ENCODE measurements at regions not wholly inside any gene's neighbourhood (a gene's known extent, or its start where the extent isn't known, plus 50 kb on each side); places are given as distances from the start of the nearest gene placed in this dataset.

DNA sequence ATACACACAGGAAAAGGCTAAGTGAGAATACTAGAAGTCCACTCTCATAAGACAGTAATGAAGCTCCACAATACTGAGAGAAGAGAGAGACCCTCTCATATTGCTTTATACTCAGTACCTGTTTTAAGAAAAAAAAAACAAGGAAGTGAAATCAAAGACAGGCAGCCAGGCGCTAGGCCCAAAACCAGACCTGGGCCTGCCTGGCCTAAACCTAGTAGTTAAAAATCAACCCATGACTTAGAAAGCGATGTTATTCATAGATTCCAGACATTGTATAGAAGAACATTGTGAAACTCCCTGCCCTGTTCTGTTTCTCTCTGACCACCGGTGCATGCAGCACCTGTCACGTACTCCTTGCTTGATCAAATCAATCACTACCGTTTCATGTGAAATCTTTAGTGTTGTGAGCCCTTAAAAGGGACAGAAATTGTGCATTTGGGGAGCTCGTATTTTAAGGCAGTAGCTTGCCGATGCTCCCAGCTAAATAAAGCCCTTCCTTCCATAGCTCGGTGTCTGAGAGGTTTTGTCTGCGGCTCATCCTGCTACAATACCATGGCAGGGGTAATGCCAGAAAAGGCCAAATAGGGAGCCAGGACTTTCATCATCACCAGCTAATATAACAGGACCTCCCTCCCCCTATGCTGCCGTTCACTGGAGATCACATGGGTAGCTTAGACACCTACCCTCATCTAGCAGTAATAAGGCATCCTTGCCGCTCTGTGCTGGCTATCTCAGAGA lies 1294.1 kb downstream of the NSUN3 start:
- DNase-seq (ENCODE audit: low spot score) = no peak

DNA sequence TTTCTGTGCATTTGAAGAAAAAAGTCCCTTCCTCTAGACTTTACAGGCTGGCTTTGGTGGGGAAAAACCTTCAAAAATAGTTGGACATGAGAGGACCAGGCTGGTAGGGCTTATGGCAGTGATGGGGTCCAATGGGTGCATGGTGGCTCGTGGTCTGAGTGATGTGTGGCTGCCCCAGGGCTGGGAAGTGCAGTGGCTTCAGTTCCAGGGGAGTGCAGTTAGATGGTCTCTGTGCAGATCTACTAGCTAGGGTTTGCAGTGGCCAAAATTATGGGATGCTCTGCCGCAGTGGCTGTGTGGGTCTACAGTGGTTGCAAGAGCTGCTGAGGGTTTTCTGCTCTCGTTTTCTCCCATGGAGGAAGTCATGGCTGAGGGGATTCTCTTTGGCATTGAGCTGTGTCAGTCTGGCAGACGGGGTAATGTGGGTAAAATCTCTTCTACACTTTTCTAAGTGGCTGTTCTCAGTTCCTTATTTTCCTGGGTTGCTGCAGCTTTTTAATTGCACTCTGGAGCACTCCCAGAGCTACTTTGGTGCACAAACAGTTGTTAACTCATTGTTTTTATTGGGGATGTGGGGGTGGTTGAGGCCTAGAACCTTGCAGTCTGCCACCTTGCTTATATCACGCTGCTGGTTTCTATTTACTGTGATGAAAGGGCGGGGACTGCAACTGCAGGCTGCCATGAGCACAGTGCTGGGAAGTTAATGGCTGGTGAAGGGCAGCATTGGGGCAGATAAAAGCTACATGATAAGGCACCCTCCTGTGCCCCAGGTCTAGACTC lies 1324.6 kb downstream of the NSUN3 start:
- no peak for DNase-seq (ENCODE audit: low spot score)

DNA sequence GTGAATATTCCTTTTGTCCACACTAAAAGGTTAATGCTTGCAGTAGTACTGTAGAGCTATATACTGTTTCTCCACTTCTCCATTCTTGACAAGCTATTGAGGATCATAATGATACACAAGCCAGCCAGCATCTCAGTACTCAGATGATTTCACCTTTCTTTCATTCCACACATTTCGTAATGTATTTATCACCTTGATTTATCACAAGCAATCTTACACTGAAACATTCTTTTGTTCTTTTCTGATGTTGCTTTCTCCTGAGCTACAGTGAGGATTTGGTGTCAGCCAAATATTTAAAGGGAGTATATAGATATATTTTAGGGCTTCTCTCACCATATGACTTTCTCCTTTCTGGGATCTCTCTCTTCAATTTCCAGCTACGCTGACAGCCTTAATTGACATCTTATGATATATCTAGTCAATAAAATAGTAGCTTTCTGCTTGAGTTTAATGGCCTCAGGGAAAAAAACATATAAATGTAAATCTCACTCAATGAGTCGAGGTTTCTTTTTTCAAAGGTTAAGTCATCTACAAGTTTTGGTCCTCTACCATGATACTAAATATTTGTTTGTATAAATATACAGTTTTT lies 1327.0 kb downstream of the NSUN3 start:
- DNase-seq (ENCODE audit: low spot score) = no peak

DNA sequence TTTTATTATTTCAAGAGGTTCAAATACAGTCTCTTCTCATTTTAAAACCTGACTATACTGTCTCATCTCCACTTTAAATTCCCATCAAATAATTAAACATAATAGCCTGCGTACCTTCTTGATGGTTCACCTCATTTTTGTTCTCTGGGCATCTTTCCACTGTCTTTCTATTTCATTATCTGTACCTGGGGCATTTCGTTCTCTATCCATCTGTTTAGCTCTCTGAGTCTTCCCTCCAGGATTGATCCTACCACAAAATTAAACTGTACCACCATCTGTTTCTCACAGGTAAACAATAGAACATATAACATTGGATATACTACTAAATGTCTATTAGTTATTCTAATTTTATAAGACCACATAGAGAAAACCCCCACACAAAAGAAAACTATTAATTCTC lies 1331.4 kb downstream of the NSUN3 start:
- no peak for DNase-seq (ENCODE audit: low spot score)

DNA sequence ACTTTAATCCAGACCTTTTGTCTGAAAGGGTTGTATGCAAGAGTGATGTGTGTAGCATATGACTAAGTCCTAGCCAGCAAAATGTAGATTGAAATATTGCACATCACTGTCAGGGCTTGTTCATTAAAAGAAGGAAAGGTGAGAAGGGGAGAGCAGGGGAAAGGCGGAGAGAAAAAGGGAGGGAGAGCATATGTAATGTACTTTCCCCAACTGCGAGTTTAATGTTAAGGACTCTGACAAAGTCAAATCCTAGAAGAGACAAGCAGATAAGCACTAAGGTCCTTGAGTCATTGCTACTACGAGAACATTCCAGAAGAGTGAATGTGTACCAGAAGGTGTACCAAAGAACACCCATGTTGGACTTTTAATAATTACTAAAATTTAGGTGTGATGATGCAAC lies 1336.7 kb downstream of the NSUN3 start:
- DNase-seq (ENCODE audit: low spot score) = no peak

DNA sequence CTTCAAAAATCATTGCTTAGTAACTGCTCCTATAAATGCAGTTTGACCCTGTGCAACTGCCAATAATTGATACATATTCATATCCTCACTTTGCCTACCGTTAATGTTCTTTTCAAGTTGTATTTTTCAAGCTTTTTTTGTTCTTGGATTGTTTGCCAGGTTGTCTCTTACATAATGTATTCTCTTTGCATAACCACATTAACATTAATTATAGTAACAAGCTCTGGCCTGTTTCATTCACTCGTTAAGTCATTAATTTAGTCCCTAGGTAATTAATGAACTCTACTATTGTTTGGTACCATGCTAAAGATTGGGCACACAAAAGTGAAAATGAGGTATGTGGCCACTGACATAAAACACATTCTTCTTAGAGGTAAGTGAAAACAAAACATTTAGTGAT lies 1338.8 kb downstream of the NSUN3 start:
- no peak for DNase-seq (ENCODE audit: low spot score)

DNA sequence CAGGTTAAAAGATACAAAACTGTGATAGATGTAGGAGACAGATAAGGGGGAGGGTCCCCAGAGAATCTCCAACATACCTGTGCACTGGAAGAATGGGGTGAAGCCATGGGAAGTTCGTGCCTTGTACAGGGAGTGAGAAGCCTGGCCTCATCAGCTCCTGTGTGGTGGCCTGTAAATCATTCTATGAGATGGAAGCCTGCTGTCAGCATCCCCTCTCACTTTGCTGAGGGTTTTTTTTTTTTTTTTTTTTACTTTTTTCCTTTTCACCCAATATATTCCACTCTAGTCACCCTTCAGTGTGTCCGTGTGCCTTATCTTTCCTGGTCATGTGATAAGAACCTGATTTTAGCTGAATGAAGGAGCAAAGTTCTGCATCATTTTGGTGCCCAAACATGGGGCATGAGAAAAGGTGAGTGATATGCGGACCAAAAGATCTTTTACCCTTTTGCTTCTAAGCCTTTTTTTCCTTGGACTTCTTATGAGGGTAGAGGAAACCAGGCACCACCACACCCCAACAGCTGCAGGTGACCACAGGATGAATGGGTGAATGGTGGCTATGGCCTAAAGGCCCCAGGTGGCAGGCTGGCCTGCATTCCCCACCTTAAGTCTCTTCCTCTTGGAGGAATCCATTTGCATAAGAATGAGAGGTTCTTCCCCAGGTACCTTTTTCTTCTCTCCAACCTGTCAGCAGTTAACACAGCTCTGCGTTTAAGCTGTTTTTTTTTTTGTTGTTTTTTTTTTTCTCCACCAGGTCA lies 1345.0 kb downstream of the NSUN3 start:
- DNase-seq (ENCODE audit: low spot score) = no peak

DNA sequence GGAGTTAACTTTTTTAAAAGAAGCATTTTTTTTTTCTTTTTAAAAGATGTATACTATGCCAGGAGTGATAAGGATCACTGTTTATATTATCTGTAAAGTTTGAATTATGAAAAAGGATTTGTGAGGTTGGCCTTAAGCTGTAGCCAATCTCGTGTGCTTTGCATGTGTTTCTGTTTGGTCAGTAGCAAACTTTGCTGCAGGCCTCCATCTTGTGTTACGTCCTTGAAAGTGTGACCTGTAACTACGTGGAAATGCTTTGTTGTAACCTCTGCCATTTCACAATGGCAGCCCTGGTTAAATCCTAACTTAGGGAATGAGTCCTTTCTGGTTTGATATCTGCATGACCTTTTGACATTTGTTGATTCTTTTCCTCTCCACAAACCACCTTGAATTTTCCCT lies 1345.6 kb downstream of the NSUN3 start:
- no peak for DNase-seq (ENCODE audit: low spot score)

DNA sequence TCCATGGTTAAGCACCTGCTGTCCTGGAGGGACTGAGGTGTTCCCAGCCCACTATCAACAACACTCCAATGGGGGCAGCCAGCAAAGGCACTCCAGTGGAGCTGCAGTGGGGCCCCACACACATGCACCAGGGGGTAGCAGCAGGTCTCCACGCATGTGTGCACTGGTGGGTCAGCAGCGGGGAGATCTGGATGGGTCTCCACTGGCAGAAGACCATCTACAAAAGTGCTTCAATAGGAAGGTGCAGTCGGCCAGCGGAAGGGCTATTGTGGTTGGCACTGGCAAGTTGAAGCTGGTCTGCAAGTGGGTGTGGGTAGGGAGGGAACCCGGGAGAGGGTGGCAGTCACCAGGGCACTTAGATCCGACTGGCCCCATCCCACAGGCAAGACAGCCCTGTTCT lies 1355.4 kb downstream of the NSUN3 start:
- no peak for DNase-seq (ENCODE audit: low spot score)

DNA sequence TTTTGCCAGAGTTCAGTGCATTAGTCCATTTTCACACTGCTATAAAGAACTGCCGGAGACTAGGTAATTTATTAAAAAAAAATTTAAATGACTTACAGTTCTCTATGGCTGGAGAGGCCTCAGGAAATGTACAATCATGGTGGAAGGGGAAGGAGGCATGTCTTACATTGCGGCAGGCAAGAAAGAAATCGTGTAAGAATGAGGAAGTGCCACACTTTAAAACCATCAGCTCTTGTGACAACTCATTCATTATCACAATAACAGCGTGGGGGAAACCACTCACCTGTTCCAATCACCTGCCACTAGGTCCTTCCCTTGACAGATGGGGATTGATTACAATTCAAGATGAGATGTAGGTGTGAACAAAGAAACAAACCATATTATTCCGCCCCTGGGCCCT lies 1361.4 kb downstream of the NSUN3 start:
- no peak for DNase-seq (ENCODE audit: low spot score)

DNA sequence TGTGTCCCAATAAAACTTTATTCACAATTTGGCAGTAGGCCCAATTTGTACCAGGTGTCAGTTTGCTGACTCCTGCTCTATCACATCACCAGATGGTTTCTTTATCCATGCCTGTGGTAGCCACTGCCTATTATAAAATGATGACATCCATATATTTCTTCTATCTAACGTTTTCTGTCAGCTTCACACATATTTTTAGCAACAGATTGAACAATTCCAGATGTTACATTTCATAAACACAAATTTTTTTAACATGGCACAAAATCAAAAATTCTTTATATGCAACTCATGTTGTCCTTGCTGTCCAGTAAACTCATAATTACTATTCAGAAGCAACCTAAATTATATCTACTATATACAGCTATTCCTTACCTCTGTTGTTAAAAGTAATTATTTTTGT lies 1371.6 kb downstream of the NSUN3 start:
- no peak for DNase-seq (ENCODE audit: low spot score)

DNA sequence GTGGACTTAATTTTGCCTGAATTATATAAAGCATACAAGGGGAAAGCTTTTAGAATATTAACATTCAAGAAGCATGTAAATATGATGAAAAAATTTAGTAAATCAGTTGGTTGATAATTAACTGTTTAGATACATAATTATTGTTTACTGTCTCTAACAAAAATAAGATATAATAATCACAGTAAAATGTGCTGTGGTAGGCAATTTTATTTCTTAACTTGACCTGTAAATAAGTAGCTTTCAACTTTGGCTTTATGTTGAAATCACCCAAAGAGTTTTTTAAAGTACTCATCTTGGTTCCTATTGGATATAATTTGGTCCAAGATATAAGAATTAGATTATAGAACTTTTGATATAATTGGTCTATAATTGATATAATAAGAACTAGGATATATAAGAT lies 1374.5 kb downstream of the NSUN3 start:
- DNase-seq (ENCODE audit: low spot score) = no peak

DNA sequence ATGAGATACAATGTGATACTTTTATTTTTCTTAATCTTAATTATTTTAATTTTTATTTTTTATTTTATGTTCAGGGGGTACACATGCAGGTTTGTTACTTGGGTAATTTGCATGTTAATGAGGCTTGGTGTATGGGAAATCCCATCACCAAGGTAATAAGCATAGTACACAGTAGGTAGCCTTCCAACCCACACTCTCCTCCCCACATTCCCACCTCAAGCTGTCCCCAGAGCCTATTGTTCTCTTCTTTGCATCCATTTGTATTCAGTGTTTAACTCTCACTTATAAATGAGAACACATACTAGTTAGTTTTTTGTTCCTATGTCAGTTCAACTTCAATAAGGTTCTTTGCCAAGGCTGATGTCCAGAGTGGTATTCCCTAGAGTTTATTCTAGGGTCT lies 1375.4 kb downstream of the NSUN3 start:
- no peak for DNase-seq (ENCODE audit: low spot score)

DNA sequence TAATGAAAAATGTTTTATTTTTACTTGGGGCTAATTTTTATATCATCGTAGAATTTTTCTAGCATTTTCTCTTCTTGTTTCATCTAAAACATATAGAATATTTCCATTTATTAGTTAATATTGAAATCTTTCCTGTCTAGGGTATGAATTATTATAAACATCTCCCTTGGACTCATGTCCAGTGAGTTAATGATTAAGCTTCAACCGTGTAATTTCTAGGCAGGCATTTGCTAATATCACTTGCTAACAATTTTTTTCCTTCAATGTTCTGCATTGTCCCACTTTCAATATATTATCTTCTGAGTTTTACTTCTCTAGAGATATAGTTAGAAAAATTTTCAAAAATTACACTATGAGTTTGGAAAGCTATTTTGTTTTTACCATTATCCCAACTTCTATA lies 1371.6 kb upstream of the EPHA6 start:
- DNase-seq (ENCODE audit: low spot score) = no peak

DNA sequence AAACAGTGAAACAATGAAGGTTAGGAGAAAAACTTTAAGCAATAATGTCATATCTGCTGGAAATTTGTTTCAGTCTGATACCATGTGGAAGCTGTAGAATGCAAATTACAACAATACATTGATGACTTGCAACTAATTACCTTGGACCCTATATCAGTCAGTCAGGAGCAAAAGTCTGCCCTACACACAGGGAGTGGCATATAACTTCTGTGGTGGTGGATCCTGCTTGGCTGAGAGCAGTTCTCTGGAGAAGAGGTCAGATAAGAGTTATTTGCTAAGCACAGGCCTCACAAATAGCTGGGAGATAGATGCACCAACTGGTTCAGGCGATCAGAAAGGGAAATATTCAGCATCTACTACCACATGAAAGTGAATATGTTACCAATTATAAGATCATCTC lies 1364.6 kb upstream of the EPHA6 start:
- DNase-seq (ENCODE audit: low spot score) = no peak

DNA sequence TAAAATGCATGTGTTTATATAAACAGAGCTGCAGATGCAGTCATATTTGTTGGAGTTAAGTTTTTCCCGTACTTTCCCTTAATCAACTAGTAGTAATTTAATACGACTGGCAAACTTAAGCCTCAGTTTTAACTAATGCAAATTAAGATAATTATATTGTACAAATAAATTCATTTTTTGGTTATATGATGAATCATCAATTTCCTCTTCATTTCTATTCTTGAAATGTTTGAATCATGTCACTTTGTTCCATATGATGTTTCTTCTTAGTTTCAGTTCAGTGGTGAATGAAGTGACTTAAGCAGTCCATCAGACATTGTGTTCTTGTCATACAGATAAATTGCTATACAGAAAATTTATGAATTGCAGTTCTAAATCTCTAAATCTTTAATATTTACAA lies 1361.2 kb upstream of the EPHA6 start:
- DNase-seq (ENCODE audit: low spot score) = no peak

DNA sequence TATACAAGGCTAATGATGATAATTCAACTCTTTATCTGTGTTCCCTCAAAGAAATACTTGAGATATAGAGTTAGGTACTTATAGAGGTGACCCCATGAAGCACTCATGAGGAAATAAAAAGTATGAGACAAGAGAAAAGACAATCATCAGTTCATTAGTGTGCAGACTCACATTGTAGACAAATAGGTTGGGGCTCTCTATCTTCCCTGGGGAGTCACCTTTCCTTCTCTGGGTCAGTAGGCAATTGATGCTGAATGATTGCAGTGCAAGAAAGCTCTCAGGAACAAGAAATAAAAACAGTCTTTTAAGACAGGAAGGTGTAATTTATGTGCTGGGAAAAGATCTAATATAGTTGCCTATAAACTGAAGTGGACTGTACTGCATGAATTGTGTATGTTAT lies 1357.6 kb upstream of the EPHA6 start:
- DNase-seq (ENCODE audit: low spot score) = no peak

DNA sequence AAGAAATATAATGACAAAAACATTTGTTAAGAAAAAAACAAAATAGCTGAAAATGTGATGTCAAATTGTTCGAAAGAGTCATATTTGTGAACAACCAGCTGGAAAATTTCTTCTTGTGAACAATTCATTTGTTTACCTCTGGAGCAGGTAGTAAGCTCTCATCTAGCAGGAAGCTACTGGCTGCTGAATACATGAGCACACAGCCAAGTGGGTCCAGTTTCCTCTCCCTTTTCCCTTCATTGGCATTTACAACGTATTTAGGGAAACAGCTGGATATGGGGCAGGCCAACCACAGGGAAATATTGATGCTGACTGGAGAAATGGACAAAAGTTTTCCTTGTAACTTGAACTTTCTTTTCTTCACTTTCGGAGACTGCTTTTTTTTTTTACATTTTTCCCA lies 1354.7 kb upstream of the EPHA6 start:
- no peak for DNase-seq (ENCODE audit: low spot score)

DNA sequence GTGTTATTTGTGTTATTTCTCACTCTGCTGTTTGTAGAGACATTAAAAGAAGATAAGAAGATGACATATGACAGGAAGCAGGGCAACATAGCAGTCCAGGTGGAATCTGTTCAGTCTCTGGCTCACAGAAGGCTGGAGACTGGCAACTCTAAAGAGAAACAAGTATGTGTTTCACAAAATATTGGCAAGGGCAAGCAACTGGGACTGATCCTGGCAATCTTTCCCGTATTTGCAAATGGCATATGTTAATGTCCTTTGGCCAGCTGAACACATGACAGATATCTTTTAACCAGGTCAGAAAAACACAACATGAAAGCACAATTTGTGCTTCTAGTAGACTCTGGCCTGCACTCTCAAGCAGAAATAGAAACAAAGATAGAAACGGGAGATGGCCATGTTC lies 1354.1 kb upstream of the EPHA6 start:
- no peak for DNase-seq (ENCODE audit: low spot score)

DNA sequence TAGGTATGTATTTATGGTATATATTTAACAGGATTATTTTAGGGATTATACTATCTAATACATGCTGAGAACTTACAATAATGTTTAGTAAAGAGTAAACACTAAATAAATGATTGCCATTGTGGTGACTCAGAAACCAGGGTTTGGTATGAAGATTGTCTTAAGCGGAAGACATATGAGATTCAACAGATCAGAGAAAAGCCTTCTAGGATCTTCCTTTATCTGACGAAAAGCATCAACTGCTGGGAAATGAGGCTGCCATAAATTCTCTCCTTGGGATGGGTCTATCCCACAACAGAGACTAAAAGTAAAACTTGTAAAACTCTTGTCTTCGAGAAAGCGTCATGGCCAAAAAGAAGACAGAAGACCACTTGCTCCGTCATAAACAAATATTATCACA lies 1352.2 kb upstream of the EPHA6 start:
- no peak for DNase-seq (ENCODE audit: low spot score)

DNA sequence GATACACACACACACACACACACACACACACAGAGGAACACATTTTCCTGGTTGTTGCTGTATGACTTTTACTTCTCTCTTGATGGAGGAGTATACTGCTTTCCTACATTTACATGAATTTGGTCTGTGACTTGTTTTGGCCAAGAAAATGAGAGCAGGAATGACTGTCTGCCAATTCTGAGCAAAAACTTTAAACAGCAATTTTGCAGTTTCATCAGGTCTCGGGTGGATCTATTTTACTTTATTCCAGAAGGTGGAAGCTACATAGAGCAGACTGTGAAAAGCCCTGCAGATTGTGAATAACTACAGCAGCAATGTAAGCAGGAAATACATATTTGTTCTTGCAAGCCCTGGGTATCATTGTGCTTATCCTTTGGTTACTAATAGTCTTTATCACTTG lies 1350.0 kb upstream of the EPHA6 start:
- DNase-seq (ENCODE audit: low spot score) = no peak

DNA sequence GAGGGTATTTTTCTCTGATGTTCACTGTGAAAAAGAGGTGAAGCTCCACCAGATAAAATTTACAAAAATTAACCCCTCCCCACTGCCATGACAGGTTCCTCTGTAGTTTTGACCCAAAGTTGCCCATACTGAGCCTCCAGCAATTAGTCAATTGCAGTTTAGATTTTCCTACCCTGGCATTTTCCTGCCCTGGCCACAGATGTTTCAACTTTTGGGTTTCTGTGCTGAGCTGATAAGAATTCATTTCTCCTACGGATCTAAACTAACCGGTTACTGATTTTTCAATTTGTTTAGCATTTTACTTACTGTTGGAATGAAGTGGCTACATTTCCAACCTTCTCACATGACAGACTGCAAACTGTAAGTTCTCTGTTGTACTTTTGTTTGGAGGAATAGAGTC lies 1346.1 kb upstream of the EPHA6 start:
- DNase-seq (ENCODE audit: low spot score) = no peak

DNA sequence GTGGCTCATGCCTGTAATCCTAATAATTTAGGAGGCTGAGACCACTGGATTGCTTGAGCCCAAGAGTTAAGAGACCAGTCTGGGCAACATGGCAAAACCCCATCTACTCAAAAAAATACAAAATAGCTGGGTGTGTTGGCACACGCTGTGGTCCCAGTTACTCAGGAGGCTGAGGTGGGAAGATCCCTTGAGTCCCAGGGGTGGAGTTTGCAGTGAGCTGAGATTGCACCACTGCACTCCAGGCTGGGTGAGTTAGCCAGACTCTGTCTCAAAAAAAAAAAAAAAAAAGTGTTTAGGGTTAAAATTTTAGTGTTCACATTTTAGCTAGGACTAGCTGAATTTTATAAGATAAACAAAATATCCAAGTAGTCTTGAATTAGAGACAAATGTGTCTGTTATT lies 1340.1 kb upstream of the EPHA6 start:
- DNase-seq (ENCODE audit: low spot score) = no peak

Measured in AG08395 (cell line).